ENCODE measurements at regions not wholly inside any gene's neighbourhood (a gene's known extent, or its start where the extent isn't known, plus 50 kb on each side); places are given as distances from the start of the nearest gene placed in this dataset.

- DNase-seq (peak; percentile 19), ATAC-seq (ENCODE audit: low read depth) (peak; percentile 44)
- Histone ChIP-seq H2AFZ (replicated peaks; ENCODE audit: low read length, poor library complexity) (no peak overlapping the region), H3K56ac (ENCODE audit: extremely low read depth, insufficient read depth, low read length) (no peak overlapping the region), H3K27me3 (ENCODE audit: control insufficient read depth, insufficient read depth, low read length) (no peaks in the 10 kb centered on the region), H3K4me2 (ENCODE audit: low read depth, low read length) (no peak overlapping the region), H2BK5ac (ENCODE audit: low read depth, low read length, poor library complexity, severe bottlenecking) (no peak overlapping the region), H2BK15ac (ENCODE audit: low read depth, low read length) (no peak overlapping the region), H4K20me1 (ENCODE audit: insufficient read depth, low read length) (no peaks in the 10 kb centered on the region), H4K5ac (ENCODE audit: low read depth, low read length) (no peak overlapping the region), H3K36me3 (ENCODE audit: control insufficient read depth, insufficient read depth, low read length) (no peaks in the 10 kb centered on the region), H2AK9ac (replicated peaks; ENCODE audit: low read depth, low read length, poor library complexity) (no peak overlapping the region), H3K14ac (replicated peaks; ENCODE audit: low read depth, low read length) (no peak overlapping the region), H2AK5ac (ENCODE audit: low read depth, low read length) (no peak overlapping the region), H2BK20ac (ENCODE audit: low read depth, low read length) (no peak overlapping the region), H3K79me1 (ENCODE audit: low read depth in 1 of 2, low read length in 2 of 2) (no peaks in the 10 kb centered on the region), H3K9me3 (ENCODE audit: control insufficient read depth, insufficient read depth, low read length) (no peaks in the 10 kb centered on the region), H3K4me3 (ENCODE audit: insufficient read depth, low read depth, low read length) (no peak overlapping the region), H3K4ac (ENCODE audit: low read depth, low read length) (no peak overlapping the region), H4K91ac (ENCODE audit: insufficient read depth, low read depth, low read length) (no peak overlapping the region), H3K18ac (ENCODE audit: low read depth, low read length) (no peak overlapping the region), H4K8ac (ENCODE audit: low read depth in 2 of 2, low read length in 2 of 2) (no peak overlapping the region), H3K9ac (ENCODE audit: low read depth, low read length) (no peak overlapping the region), H3K9me1 (ENCODE audit: insufficient read depth, low read length) (no peaks in the 10 kb centered on the region), H3K4me1 (ENCODE audit: control insufficient read depth, insufficient read depth, low read length) (no peaks in the 10 kb centered on the region; the same call in 1 of the 2 replicates), H3K23ac (ENCODE audit: low read depth, low read length) (no peak overlapping the region), H2BK120ac (ENCODE audit: low read depth, low read length) (no peak overlapping the region), H3K27ac (ENCODE audit: insufficient read depth, low read length) (no peak overlapping the region)
- BruUV-seq (replicated peaks): no TSS peak
- dilution Hi-C loops (cut with HindIII; ENCODE audit: low sequenced_read_pairs, unreplicated experiment) (no loop called here), intact Hi-C loops (cut with micrococcal nuclease) (no loop called here), in situ Hi-C loops (cut with MboI; ENCODE audit: low sequenced_read_pairs) (loop anchor here (25.0 kb wide), 1 partner anchor 1328 kb away; no protein-coding TSS in a partner anchor)
- TF ChIP-seq BHLHE40 (IDR thresholded peaks at IDR 0.05; ENCODE audit: low read depth, low read length): no peak
- peak; percentile 27 for TF ChIP-seq CEBPB (IDR thresholded peaks at IDR 0.05; ENCODE audit: low read depth, low read length)
- no peak for TF ChIP-seq RAD21 (IDR thresholded peaks at IDR 0.05; ENCODE audit: low read length)
- no peak for TF ChIP-seq CHD1 (IDR thresholded peaks at IDR 0.05; ENCODE audit: low read depth, low read length)
- WGBS, 2 experiments (ENCODE audit: extremely low coverage in 2 of 2, insufficient read length in 1 of 2): no CpG with 5 or more reads among the region's 1 CpG
- ChIA-PET POLR2A (ENCODE audit: unreplicated experiment) (no interaction called here), CTCF (interaction anchor here (1.0 kb wide), 1 partner anchor 17 kb away, joined by 3 read pairs; no protein-coding TSS in a partner anchor)
Measured at GRCh38 chr1:217315346-217315745, 315.5 kb downstream of the GPATCH2 start.

Data from IMR-90 (cell line).